Kidney epithelial cell (primary cell): ENCODE measurements at regions not wholly inside any gene's neighbourhood (a gene's known extent, or its start where the extent isn't known, plus 50 kb on each side); places are given as distances from the start of the nearest gene placed in this dataset.

Experiments used
- DNase-seq: peaks from one replicate; pipeline ENCODE4 v3.0.0-alpha.2; 2010; ENCODE audit warnings: low read depth
- H3K27me3 ChIP-seq: 2 replicates; pipeline ENCODE4 v1.6.0; 2011; ENCODE audit warnings: low read length; ENCODE audit not compliant: control insufficient read depth, insufficient read depth
- H3K36me3 ChIP-seq: 2 replicates; pipeline ENCODE4 v1.5.1; 2011; ENCODE audit warnings: low read length; ENCODE audit not compliant: control insufficient read depth, insufficient read depth
- H3K4me3 ChIP-seq: 2 replicates; pipeline ENCODE4 v1.5.1; 2011; ENCODE audit warnings: low read depth, mild to moderate bottlenecking, control low read depth, low read length
- CTCF ChIP-seq: IDR thresholded peaks from 2 replicates; pipeline ENCODE4 v1.5.1; 2011; ENCODE audit warnings: mild to moderate bottlenecking, moderate library complexity, low read length, control low read depth, inconsistent platforms; ENCODE audit not compliant: insufficient read depth, poor library complexity, severe bottlenecking

DNA sequence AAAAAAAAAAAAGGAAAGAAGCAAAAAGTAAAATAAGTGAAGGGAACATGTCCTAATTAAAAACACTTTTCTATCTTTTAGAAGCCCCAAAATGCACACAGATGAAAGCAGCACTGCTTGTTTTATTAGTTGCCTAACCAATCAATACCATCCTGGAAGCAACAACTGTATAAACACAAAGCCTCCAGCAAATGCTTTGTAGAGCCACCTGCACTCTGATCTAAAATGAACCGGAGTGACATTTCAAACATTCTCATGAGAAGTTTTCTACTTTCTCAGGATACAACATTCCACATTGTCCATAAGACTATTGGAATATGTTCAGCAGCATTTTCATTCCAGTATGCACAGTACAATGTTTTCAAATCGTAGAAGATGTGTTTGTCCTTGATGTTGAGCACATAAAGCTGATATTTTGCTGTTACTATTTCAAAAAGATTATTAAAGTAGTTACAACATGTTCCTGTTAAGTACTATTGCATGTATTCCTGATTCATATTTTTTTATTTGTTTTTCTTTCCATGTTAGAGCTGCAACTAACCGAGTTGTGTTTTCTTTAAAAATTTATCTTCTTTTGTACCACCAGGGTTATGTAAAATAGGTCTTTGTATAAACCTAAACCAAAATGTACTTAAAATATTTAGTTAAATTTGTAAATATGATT, 50.3 kb upstream of the PLSCR5 start:
- Histone ChIP-seq H3K36me3 (no peaks in the 10 kb centered on the region), H3K27me3 (no peaks in the 10 kb centered on the region), H3K4me3 (no peak overlapping the region)
- no peak for DNase-seq
- TF ChIP-seq CTCF, result no peak
